Osteoblast (primary cell): ENCODE measurements at regions not wholly inside any gene's neighbourhood (a gene's known extent, or its start where the extent isn't known, plus 50 kb on each side); places are given as distances from the start of the nearest gene placed in this dataset.

Experiments used
- DNase-seq: peaks from one replicate; pipeline ENCODE4 v3.0.0; 2011; ENCODE audit warnings: low spot score, mixed read lengths; ENCODE audit not compliant: insufficient read length; ENCODE audit errors: missing footprints
- H2AFZ ChIP-seq: 2 replicates; pipeline ENCODE4 v1.6.0; 2011; ENCODE audit warnings: mild to moderate bottlenecking, low read length
- H3K27ac ChIP-seq: 2 replicates; pipeline ENCODE4 v1.5.1; 2011; ENCODE audit warnings: mild to moderate bottlenecking, low read depth, low read length, moderate library complexity
- H3K27me3 ChIP-seq: 2 replicates; pipeline ENCODE4 v1.6.0; 2012; ENCODE audit warnings: mild to moderate bottlenecking, control low read depth, inconsistent platforms, low read length, moderate library complexity; ENCODE audit not compliant: insufficient read depth
- H3K36me3 ChIP-seq: 2 replicates; pipeline ENCODE4 v1.5.1; 2011; ENCODE audit warnings: mild to moderate bottlenecking, low read length, control low read depth, moderate library complexity; ENCODE audit not compliant: insufficient read depth
- H3K4me1 ChIP-seq: 2 replicates; pipeline ENCODE4 v1.5.1; 2011; ENCODE audit warnings: mild to moderate bottlenecking, low read length, control low read depth, moderate library complexity; ENCODE audit not compliant: insufficient read depth
- H3K4me2 ChIP-seq: 2 replicates; pipeline ENCODE4 v1.6.0; 2011; ENCODE audit warnings: mild to moderate bottlenecking, low read length; ENCODE audit not compliant: insufficient read depth
- H3K4me3 ChIP-seq: fragments of 200-600 bp; sonication (generic); 3 replicates; pipeline ENCODE4 v1.5.1; 2012; ENCODE audit warnings: mild to moderate bottlenecking, low read length, inconsistent platforms; ENCODE audit not compliant: insufficient read depth
- H3K79me2 ChIP-seq: 2 replicates; pipeline ENCODE4 v1.6.0; 2012; ENCODE audit warnings: mild to moderate bottlenecking, low read length, control low read depth, inconsistent platforms; ENCODE audit not compliant: insufficient read depth
- H3K9me3 ChIP-seq: 2 replicates; pipeline ENCODE4 v1.5.1; 2011; ENCODE audit warnings: low read depth, low read length, control low read depth
- H4K20me1 ChIP-seq: 2 replicates; pipeline ENCODE4 v1.6.0; 2012; ENCODE audit warnings: mild to moderate bottlenecking, low read length, control low read depth; ENCODE audit not compliant: insufficient read depth
- TF ChIP-seq, protein P1 (sequence below): IDR thresholded peaks from 2 replicates; pipeline ENCODE4 v1.5.1; 2011; ENCODE audit warnings: mild to moderate bottlenecking, low read depth, low read length, moderate library complexity; ENCODE audit errors: extremely low read depth

DNA sequence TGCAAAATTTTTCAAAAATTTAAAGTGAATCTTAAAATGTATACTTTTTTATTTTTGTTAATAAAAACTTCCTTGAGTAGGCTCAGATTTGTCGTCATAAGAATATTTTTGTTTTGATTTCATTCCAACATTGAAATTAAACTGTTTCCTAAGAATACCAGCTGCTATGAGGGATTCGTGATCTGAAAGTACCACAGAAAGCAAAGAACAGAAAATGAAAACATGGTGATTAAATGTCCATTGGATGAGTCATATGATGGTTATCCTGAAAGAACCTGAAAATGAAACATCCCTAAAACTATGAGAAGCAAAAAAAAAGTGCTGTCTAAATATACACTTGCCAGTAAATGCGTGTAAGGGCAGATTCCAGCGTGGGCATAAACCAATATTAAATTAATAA lies 143.8 kb downstream of the GMNC start:
- Histone ChIP-seq H3K4me1 (peaks cover 15% of the 10 kb centered on the region), H3K27me3 (no peaks in the 10 kb centered on the region), H3K4me3 (peak overlapping the region; percentile 52), H3K4me2 (peak overlapping the region; percentile 75), H2AFZ (peak overlapping the region; percentile 33), H3K9me3 (no peaks in the 10 kb centered on the region), H4K20me1 (no peaks in the 10 kb centered on the region), H3K27ac (peak overlapping the region; percentile 81), H3K79me2 (no peaks in the 10 kb centered on the region), H3K36me3 (no peaks in the 10 kb centered on the region)
- TF ChIP-seq, protein P1, sequence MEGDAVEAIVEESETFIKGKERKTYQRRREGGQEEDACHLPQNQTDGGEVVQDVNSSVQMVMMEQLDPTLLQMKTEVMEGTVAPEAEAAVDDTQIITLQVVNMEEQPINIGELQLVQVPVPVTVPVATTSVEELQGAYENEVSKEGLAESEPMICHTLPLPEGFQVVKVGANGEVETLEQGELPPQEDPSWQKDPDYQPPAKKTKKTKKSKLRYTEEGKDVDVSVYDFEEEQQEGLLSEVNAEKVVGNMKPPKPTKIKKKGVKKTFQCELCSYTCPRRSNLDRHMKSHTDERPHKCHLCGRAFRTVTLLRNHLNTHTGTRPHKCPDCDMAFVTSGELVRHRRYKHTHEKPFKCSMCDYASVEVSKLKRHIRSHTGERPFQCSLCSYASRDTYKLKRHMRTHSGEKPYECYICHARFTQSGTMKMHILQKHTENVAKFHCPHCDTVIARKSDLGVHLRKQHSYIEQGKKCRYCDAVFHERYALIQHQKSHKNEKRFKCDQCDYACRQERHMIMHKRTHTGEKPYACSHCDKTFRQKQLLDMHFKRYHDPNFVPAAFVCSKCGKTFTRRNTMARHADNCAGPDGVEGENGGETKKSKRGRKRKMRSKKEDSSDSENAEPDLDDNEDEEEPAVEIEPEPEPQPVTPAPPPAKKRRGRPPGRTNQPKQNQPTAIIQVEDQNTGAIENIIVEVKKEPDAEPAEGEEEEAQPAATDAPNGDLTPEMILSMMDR: no peak
- no peak for DNase-seq

- Histone ChIP-seq H3K27me3 (no peaks in the 10 kb centered on the region), H4K20me1 (no peaks in the 10 kb centered on the region), H3K4me2 (peak overlapping the region; percentile 75), H3K9me3 (no peaks in the 10 kb centered on the region), H3K4me1 (peaks cover 15% of the 10 kb centered on the region), H2AFZ (peak overlapping the region; percentile 30), H3K36me3 (no peaks in the 10 kb centered on the region), H3K79me2 (no peaks in the 10 kb centered on the region), H3K27ac (peak overlapping the region; percentile 81), H3K4me3 (peak overlapping the region; percentile 52)
- no peak for DNase-seq
- TF ChIP-seq, protein P1: no peak
These were observed 144.4 kb downstream of the GMNC start for GRCh38 chr3:190718097-190718496.

DNA sequence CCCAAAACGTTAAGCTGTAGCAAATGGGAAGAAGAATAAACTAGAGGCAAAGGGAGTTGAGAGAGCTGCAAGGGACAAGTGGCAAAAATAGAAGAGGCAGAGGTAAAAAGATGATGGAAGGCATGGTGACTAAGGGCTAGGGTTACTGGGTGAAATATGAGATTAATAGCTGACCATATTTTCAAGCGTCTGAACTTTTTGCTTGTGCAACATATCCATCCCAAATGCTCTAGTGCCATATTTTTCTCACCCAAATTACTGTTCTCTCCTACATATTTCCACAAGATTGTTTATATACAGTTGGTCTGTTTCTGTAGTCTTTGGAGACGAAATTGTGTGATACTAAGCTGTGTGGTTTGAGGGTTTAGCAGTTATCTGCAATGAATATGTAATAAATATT lies 145.5 kb downstream of the GMNC start:
- Histone ChIP-seq H3K79me2 (no peaks in the 10 kb centered on the region), H3K4me3 (no peak overlapping the region), H2AFZ (no peak overlapping the region), H3K27ac (no peak overlapping the region), H3K4me2 (no peak overlapping the region), H3K27me3 (no peaks in the 10 kb centered on the region), H4K20me1 (no peaks in the 10 kb centered on the region), H3K9me3 (no peaks in the 10 kb centered on the region), H3K36me3 (no peaks in the 10 kb centered on the region), H3K4me1 (peaks cover 11% of the 10 kb centered on the region)
- TF ChIP-seq, protein P1: no peak
- DNase-seq: no peak

DNA sequence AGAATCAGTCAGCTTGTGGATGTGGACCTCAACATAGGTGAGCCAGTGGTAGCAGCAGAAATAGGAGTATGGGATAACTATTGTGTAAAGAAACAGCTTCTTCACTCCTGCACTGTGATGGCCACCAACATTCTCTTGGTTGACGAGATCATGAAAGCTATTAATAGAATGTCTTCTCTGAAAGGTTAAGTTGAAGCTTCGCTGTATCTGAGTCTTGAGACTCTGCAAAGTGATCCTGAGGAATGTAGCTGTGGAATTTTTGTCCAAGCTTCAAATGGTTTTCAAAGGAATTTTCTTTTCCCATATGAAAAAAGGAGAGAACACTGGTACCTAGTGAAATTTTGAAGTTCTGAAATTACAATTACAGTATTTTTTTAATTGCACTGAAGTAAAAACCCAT lies 146.3 kb downstream of the GMNC start:
- no peaks in the 10 kb centered on the region for H3K36me3 ChIP-seq
- no peaks in the 10 kb centered on the region for H3K27me3 ChIP-seq
- H3K4me1 ChIP-seq: peaks cover 11% of the 10 kb centered on the region
- DNase-seq: no peak
- H3K9me3 ChIP-seq: no peaks in the 10 kb centered on the region
- no peaks in the 10 kb centered on the region for H4K20me1 ChIP-seq
- no peak overlapping the region for H2AFZ ChIP-seq
- H3K79me2 ChIP-seq: no peaks in the 10 kb centered on the region
- H3K4me2 ChIP-seq: no peak overlapping the region
- H3K4me3 ChIP-seq: no peak overlapping the region
- TF ChIP-seq, protein P1: no peak
- no peak overlapping the region for H3K27ac ChIP-seq
